SK-N-SH (cell line): ENCODE measurements at regions not wholly inside any gene's neighbourhood (a gene's known extent, or its start where the extent isn't known, plus 50 kb on each side); places are given as distances from the start of the nearest gene placed in this dataset.

Experiments
- CTCF ChIA-PET: fragments of 300-600, 350-600 bp; formaldehyde crosslinking; extraction: SDS; loops from one replicate; lab custom pipeline; 2021; lab: Yijun Ruan, JAX
- POLR2A ChIA-PET: fragments of 350-600 bp; sonication (Branson Sonifier 250); formaldehyde crosslinking; extraction: SDS; loops from one replicate; lab custom pipeline; 2020; ENCODE audit warnings: antibody characterized with exemption, inconsistent platforms; lab: Yijun Ruan, JAX
- DNase-seq: peaks from one replicate; pipeline ENCODE4 v3.0.0; 2012
- H2AFZ ChIP-seq: fragments of 200-600 bp; sonication (generic); 2 replicates; pipeline ENCODE4 v1.8.1; 2016; ENCODE audit warnings: antibody characterized with exemption, mild to moderate bottlenecking, low read depth
- H3F3A ChIP-seq: fragments of 200-600 bp; sonication (generic); replicated peaks from 2 replicates; pipeline ENCODE3; 2016; ENCODE audit warnings: antibody characterized with exemption, mild to moderate bottlenecking; ENCODE audit not compliant: insufficient read depth
- H3K27ac ChIP-seq, 2 experiments: fragments of 200-500 bp in 1 of 2; fragments of 200-600 bp in 1 of 2; sonication (Bioruptor generic) in 1 of 2; sonication (generic), shearing (Covaris generic) in 1 of 2; 2 replicates each; pipeline versions ENCODE4 v1.5.1 to v1.6.1; 2014 to 2016; ENCODE audit warnings: low read depth in 2 of 2, inconsistent platforms in 1 of 2, low read length in 1 of 2, mild to moderate bottlenecking in 1 of 2, mixed read lengths in 1 of 2
- H3K27me3 ChIP-seq: fragments of 200-600 bp; sonication (generic), shearing (Covaris generic); 2 replicates; pipeline ENCODE4 v1.6.1; 2016; ENCODE audit warnings: mixed run types; ENCODE audit not compliant: insufficient read depth
- H3K36me3 ChIP-seq, 2 experiments: fragments of 200-500 bp in 1 of 2; fragments of 200-600 bp in 1 of 2; sonication (Bioruptor generic) in 1 of 2; sonication (generic) in 1 of 2; replicated peaks in 1 of 2; 2 replicates each; pipeline versions ENCODE3 to v1.5.1; 2014 to 2016; ENCODE audit warnings: low read length in 1 of 2, mild to moderate bottlenecking in 1 of 2; ENCODE audit not compliant: insufficient read depth in 2 of 2, control insufficient read depth in 1 of 2
- H3K4me1 ChIP-seq, 2 experiments: fragments of 200-500 bp in 1 of 2; fragments of 200-600 bp in 1 of 2; sonication (Bioruptor generic) in 1 of 2; sonication (generic), shearing (Covaris generic) in 1 of 2; 2 replicates each; pipeline versions ENCODE4 v1.5.1 to v1.6.1; 2014 to 2016; ENCODE audit warnings: low read depth in 1 of 2, low read length in 1 of 2, mixed run types in 1 of 2; ENCODE audit not compliant: insufficient read depth in 2 of 2, control insufficient read depth in 1 of 2
- H3K4me2 ChIP-seq: fragments of 200-600 bp; sonication (generic), shearing (Covaris generic); 2 replicates; pipeline ENCODE4 v1.6.1; 2017; ENCODE audit warnings: mixed run types
- H3K4me3 ChIP-seq, 2 experiments: fragments of 200-500 bp in 1 of 2; fragments of 200-600 bp in 1 of 2; sonication (Bioruptor generic) in 1 of 2; sonication (generic), shearing (Covaris generic) in 1 of 2; 2 replicates each; pipeline versions ENCODE4 v1.5.1 to v1.8.1; 2014 to 2016; ENCODE audit warnings: low read depth in 2 of 2, inconsistent platforms in 1 of 2, low read length in 1 of 2, mild to moderate bottlenecking in 1 of 2, mixed read lengths in 1 of 2, moderate library complexity in 1 of 2
- H3K79me2 ChIP-seq: fragments of 200-600 bp; sonication (generic); 2 replicates; pipeline ENCODE4 v1.8.1; 2017; ENCODE audit warnings: mild to moderate bottlenecking; ENCODE audit not compliant: insufficient read depth
- H3K9ac ChIP-seq: fragments of 200-600 bp; sonication (generic); 2 replicates; pipeline ENCODE4 v1.6.1; 2017; ENCODE audit warnings: mixed run types
- H3K9me2 ChIP-seq: fragments of 200-600 bp; sonication (generic); 2 replicates; pipeline ENCODE4 v1.6.1; 2017; ENCODE audit warnings: mixed run types
- H3K9me3 ChIP-seq: fragments of 200-600 bp; sonication (generic); 2 replicates; pipeline ENCODE4 v1.6.1; 2017; ENCODE audit warnings: mixed run types, mild to moderate bottlenecking, moderate library complexity
- H4K20me1 ChIP-seq: fragments of 200-600 bp; sonication (generic); 2 replicates; pipeline ENCODE4 v1.6.1; 2017; ENCODE audit warnings: mild to moderate bottlenecking, mixed run types; ENCODE audit not compliant: insufficient read depth
- CTCF ChIP-seq: fragments of 200-600 bp; sonication (generic); IDR thresholded peaks from 2 replicates; pipeline ENCODE4 v1.6.1; 2017; ENCODE audit warnings: antibody characterized with exemption, mild to moderate bottlenecking, moderate library complexity
- EZH2phosphoT487 ChIP-seq: fragments of 200-600 bp; sonication (generic); IDR thresholded peaks from 2 replicates; pipeline ENCODE4 v1.6.1; 2017; ENCODE audit warnings: low read depth, mixed run types, mild to moderate bottlenecking, antibody characterized with exemption, moderate library complexity, borderline replicate concordance
- FOXJ3 ChIP-seq: sonication (generic); formaldehyde crosslinking; IDR thresholded peaks from 2 replicates; pipeline ENCODE4 v1.5.1; 2020; ENCODE audit warnings: mild to moderate bottlenecking, missing genetic modification reagents
- IRF3 ChIP-seq: fragments of 150-350 bp; IDR thresholded peaks from 2 replicates; pipeline ENCODE4 v1.6.1; 2016; ENCODE audit warnings: mild to moderate bottlenecking, low read depth, low read length
- JUND ChIP-seq: IDR thresholded peaks from 2 replicates; pipeline ENCODE4 v1.4.0; 2012
- MAX ChIP-seq: IDR thresholded peaks from 2 replicates; pipeline ENCODE4 v1.4.0; 2012; ENCODE audit warnings: low read depth
- POLR2AphosphoS5 ChIP-seq: IDR thresholded peaks from 2 replicates; pipeline ENCODE4 v1.6.1; 2012; ENCODE audit warnings: low read depth, low read length
- REST ChIP-seq: IDR thresholded peaks from 2 replicates; pipeline ENCODE4 v1.6.1; 2012; ENCODE audit warnings: mild to moderate bottlenecking, low read depth, low read length, moderate library complexity
- RFX5 ChIP-seq: IDR thresholded peaks from 2 replicates; pipeline ENCODE4 v1.6.1; 2012; ENCODE audit warnings: mild to moderate bottlenecking, improper control_type of control experiment, low read length
- SIN3A ChIP-seq: IDR thresholded peaks from 2 replicates; pipeline ENCODE4 v1.6.1; 2012; ENCODE audit warnings: low read depth, mild to moderate bottlenecking, low read length, moderate library complexity, borderline replicate concordance
- TAF1 ChIP-seq: IDR thresholded peaks from 2 replicates; pipeline ENCODE4 v1.6.1; 2012; ENCODE audit warnings: low read depth, mild to moderate bottlenecking, low read length, moderate library complexity, borderline replicate concordance
- TCF12 ChIP-seq: IDR thresholded peaks from 2 replicates; pipeline ENCODE4 v1.4.0; 2012
- USF1 ChIP-seq: IDR thresholded peaks from 2 replicates; pipeline ENCODE4 v1.4.0; 2012; ENCODE audit warnings: low read depth, borderline replicate concordance
- ZBTB33 ChIP-seq: IDR thresholded peaks from 2 replicates; pipeline ENCODE4 v1.4.0; 2012; ENCODE audit warnings: low read depth, borderline replicate concordance
- WGBS: methylation state at CpG from one replicate; pipeline ENCODE4 v1.1.6; 2017; ENCODE audit warnings: low lambda C conversion rate; 5-methylcytosine and 5-hydroxymethylcytosine counted together

GRCh38 chr15:89016549-89017041, 71.7 kb upstream of the ABHD2 start:
- Histone ChIP-seq H3K27me3 (no peaks in the 10 kb centered on the region; the same call in 1 of the 2 replicates), H3K36me3 (no peaks in the 10 kb centered on the region), H3F3A (no peaks in the 10 kb centered on the region)
- no peak for TF ChIP-seq USF1
- no peak for TF ChIP-seq TCF12
- TF ChIP-seq ZBTB33 = no peak
- TF ChIP-seq TAF1 = no peak
- TF ChIP-seq POLR2AphosphoS5 = no peak
- no peak for TF ChIP-seq EZH2phosphoT487
- TF ChIP-seq MAX = no peak
- no peak for TF ChIP-seq CTCF
- no peak for TF ChIP-seq JUND
- TF ChIP-seq SIN3A = no peak
- no peak for TF ChIP-seq REST
- TF ChIP-seq RFX5 = no peak
- no peak for TF ChIP-seq IRF3
- no peak for TF ChIP-seq FOXJ3 (CRISPR knock-in tag)
- TF ChIP-seq, all 33 proteins: peak for 0
- no peaks in the 10 kb centered on the region for H3K79me2 ChIP-seq
- ChIA-PET CTCF (interaction anchor here (0.6 to 3.4 kb wide), 20 partner anchors 10 to 360 kb away, joined by 3 to 48 read pairs (median 4); no protein-coding TSS in a partner anchor), POLR2A (interaction anchor here (0.8 kb wide), 1 partner anchor 112 kb away, joined by 3 read pairs; no protein-coding TSS in a partner anchor)
- no peak overlapping the region for H3K27ac ChIP-seq
- no peak overlapping the region for H3K4me3 ChIP-seq
- H3K9me3 ChIP-seq = no peaks in the 10 kb centered on the region
- no peak for DNase-seq
- WGBS = 85% methylated on average over 10 of the region's 10 CpGs
- H2AFZ ChIP-seq = no peak overlapping the region; the same call in 1 of the 2 replicates
- no peaks in the 10 kb centered on the region for H4K20me1 ChIP-seq
- H3K4me1 ChIP-seq = peaks cover 0 to 11% of the 10 kb centered on the region in 2 experiments; a peak in 1 of 4 replicates
- no peak overlapping the region for H3K4me2 ChIP-seq
- H3K9ac ChIP-seq = no peak overlapping the region
- H3K9me2 ChIP-seq = no peaks in the 10 kb centered on the region
